SK-N-SH treated with all-trans-retinoic acid at 6 μM for 48 hours (cell line): ENCODE measurements at regions not wholly inside any gene's neighbourhood (a gene's known extent, or its start where the extent isn't known, plus 50 kb on each side); places are given as distances from the start of the nearest gene placed in this dataset.

ENCODE experiments used
- ATAC-seq: fragments of 200-7000 bp; cut with Tn5 transposase; 3 replicates; pipeline ENCODE4 v1.9.1; 2020; ENCODE audit warnings: mild to moderate bottlenecking, moderate library complexity
- ARNTL ChIP-seq: fragments of 450-650 bp; formaldehyde crosslinking; IDR thresholded peaks from 2 replicates; pipeline ENCODE4 v1.5.0; 2020; ENCODE audit warnings: low read depth, mild to moderate bottlenecking, moderate library complexity, borderline replicate concordance
- BACH2 ChIP-seq: fragments of 250-450 bp; sonication (Bioruptor Pico); IDR thresholded peaks from 2 replicates; pipeline ENCODE4 v1.9.0; 2021; ENCODE audit warnings: mild to moderate bottlenecking, borderline replicate concordance
- CSDC2 ChIP-seq: fragments of 250-450 bp; sonication (Bioruptor Pico); IDR thresholded peaks from 2 replicates; pipeline ENCODE4 v1.5.0; 2020; ENCODE audit warnings: mild to moderate bottlenecking, moderate library complexity
- ESRRG ChIP-seq: fragments of 250-450 bp; sonication (Bioruptor Pico); IDR thresholded peaks from 2 replicates; pipeline ENCODE4 v1.6.1; 2021; ENCODE audit warnings: mild to moderate bottlenecking
- GLIS3 ChIP-seq: fragments of 250-450 bp; sonication (Bioruptor Pico); IDR thresholded peaks from 2 replicates; pipeline ENCODE4 v1.5.0; 2020; ENCODE audit warnings: mild to moderate bottlenecking, moderate library complexity
- ISL1 ChIP-seq: fragments of 250-450 bp; sonication (Bioruptor Pico); IDR thresholded peaks from 2 replicates; pipeline ENCODE4 v2.1.2; 2022; ENCODE audit warnings: mild to moderate bottlenecking, moderate library complexity
- OSR1 ChIP-seq: fragments of 250-450 bp; sonication (Bioruptor Pico); IDR thresholded peaks from 2 replicates; pipeline ENCODE4 v1.8.0; 2022; ENCODE audit warnings: moderate library complexity, mild to moderate bottlenecking, inconsistent platforms
- PPARA ChIP-seq: fragments of 250-450 bp; sonication (Bioruptor Pico); IDR thresholded peaks from 2 replicates; pipeline ENCODE4 v1.5.0; 2020; ENCODE audit warnings: mild to moderate bottlenecking, borderline replicate concordance
- RARB ChIP-seq: fragments of 250-450 bp; sonication (Bioruptor Pico); IDR thresholded peaks from 2 replicates; pipeline ENCODE4 v1.8.0; 2021; ENCODE audit warnings: mild to moderate bottlenecking, moderate library complexity
- SNAI2 ChIP-seq: fragments of 250-450 bp; sonication (Bioruptor Pico); IDR thresholded peaks from 2 replicates; pipeline ENCODE4 v1.5.0; 2020; ENCODE audit warnings: mild to moderate bottlenecking, moderate library complexity
- TCF4 ChIP-seq: fragments of 250-450 bp; sonication (Bioruptor Pico); IDR thresholded peaks from 2 replicates; pipeline ENCODE4 v1.8.0; 2021; ENCODE audit warnings: mild to moderate bottlenecking, moderate library complexity, borderline replicate concordance
- ZC3H10 ChIP-seq: fragments of 250-450 bp; sonication (Bioruptor Pico); IDR thresholded peaks from 2 replicates; pipeline ENCODE4 v1.5.1; 2021; ENCODE audit warnings: mild to moderate bottlenecking, moderate library complexity
- ZFP3 ChIP-seq: fragments of 250-450 bp; sonication (Bioruptor Pico); IDR thresholded peaks from 2 replicates; pipeline ENCODE4 v1.5.0; 2020; ENCODE audit warnings: mild to moderate bottlenecking, moderate library complexity
- ZFP30 ChIP-seq: fragments of 450-650 bp; formaldehyde crosslinking; IDR thresholded peaks from 2 replicates; pipeline ENCODE4 v1.5.0; 2022; ENCODE audit warnings: mild to moderate bottlenecking, moderate library complexity
- ZNF565 ChIP-seq: fragments of 450-650 bp; formaldehyde crosslinking; conservative IDR thresholded peaks from 2 replicates; pipeline ENCODE4 v1.5.0; 2020; ENCODE audit warnings: low read depth, mild to moderate bottlenecking, moderate library complexity
- ZNF70 ChIP-seq: fragments of 450-650 bp; formaldehyde crosslinking; IDR thresholded peaks from 2 replicates; pipeline ENCODE4 v1.5.0; 2020; ENCODE audit warnings: mild to moderate bottlenecking, moderate library complexity
- ZNF8 ChIP-seq: fragments of 450-650 bp; formaldehyde crosslinking; IDR thresholded peaks from 2 replicates; pipeline ENCODE4 v1.5.0; 2020; ENCODE audit warnings: mild to moderate bottlenecking, moderate library complexity
- TF ChIP-seq, protein P1 (sequence below): fragments of 250-450 bp; sonication (Bioruptor Pico); IDR thresholded peaks from 2 replicates; pipeline ENCODE4 v1.5.0; 2020; ENCODE audit warnings: mild to moderate bottlenecking, moderate library complexity
- TF ChIP-seq, protein P2 (sequence below): fragments of 250-450 bp; sonication (Bioruptor Pico); IDR thresholded peaks from 2 replicates; pipeline ENCODE4 v1.8.0; 2021; ENCODE audit warnings: low read depth, mild to moderate bottlenecking, moderate library complexity, borderline replicate concordance
- TF ChIP-seq, protein P3 (sequence below): fragments of 250-450 bp; sonication (Bioruptor Pico); IDR thresholded peaks from 2 replicates; pipeline ENCODE4 v1.5.1; 2020; ENCODE audit warnings: low read depth, mild to moderate bottlenecking, moderate library complexity
- TF ChIP-seq, protein P4 (sequence below): fragments of 250-450 bp; sonication (Bioruptor Pico); IDR thresholded peaks from 2 replicates; pipeline ENCODE4 v1.5.1; 2021; ENCODE audit warnings: mild to moderate bottlenecking, moderate library complexity

DNA sequence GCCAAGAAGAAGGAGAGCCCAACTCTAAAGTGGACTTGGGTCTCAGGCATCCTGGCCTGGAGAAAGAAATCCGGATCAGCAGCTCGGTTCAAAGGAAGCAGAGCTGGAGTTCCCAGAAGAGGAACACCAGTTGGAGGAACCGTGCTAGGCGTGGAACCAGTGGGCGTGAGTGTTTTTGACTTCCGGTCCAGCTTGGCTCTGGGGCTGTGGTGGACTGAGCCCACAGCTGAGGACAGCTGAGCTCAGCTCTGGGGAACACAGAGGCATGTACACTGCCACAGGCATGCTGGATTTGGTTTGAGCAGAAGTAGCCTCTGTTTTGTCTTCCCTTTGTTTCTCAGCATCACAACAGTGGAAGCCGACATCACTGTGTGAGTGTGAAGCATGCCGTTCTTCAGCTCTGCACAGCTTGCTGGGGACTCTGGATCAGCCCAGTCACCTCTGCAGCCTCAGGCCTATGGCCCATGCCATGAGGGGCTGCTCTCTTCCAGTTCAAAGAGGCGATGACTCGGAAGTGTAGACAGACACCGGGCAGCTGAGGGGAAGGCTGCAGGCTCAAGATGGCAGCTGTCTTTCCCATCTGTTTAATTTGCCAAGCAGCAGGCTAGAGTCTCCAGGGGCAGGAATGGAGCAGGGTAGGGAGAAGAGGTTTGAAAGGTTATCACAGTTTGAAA, 185.8 kb upstream of the UBE3A start:
- no peak for ATAC-seq
- no peak for TF ChIP-seq ZNF70 (CRISPR knock-in tag)
- no peak for TF ChIP-seq ZNF565
- no peak for TF ChIP-seq ZNF8 (CRISPR knock-in tag)
- TF ChIP-seq GLIS3 (CRISPR knock-in tag), result no peak
- TF ChIP-seq ISL1 (CRISPR knock-in tag), result no peak
- no peak for TF ChIP-seq ZFP30
- no peak for TF ChIP-seq ARNTL
- TF ChIP-seq TCF4, result no peak
- no peak for TF ChIP-seq ZC3H10 (CRISPR knock-in tag)
- TF ChIP-seq ESRRG (CRISPR knock-in tag), result no peak
- no peak for TF ChIP-seq CSDC2 (CRISPR knock-in tag)
- TF ChIP-seq, protein P1, sequence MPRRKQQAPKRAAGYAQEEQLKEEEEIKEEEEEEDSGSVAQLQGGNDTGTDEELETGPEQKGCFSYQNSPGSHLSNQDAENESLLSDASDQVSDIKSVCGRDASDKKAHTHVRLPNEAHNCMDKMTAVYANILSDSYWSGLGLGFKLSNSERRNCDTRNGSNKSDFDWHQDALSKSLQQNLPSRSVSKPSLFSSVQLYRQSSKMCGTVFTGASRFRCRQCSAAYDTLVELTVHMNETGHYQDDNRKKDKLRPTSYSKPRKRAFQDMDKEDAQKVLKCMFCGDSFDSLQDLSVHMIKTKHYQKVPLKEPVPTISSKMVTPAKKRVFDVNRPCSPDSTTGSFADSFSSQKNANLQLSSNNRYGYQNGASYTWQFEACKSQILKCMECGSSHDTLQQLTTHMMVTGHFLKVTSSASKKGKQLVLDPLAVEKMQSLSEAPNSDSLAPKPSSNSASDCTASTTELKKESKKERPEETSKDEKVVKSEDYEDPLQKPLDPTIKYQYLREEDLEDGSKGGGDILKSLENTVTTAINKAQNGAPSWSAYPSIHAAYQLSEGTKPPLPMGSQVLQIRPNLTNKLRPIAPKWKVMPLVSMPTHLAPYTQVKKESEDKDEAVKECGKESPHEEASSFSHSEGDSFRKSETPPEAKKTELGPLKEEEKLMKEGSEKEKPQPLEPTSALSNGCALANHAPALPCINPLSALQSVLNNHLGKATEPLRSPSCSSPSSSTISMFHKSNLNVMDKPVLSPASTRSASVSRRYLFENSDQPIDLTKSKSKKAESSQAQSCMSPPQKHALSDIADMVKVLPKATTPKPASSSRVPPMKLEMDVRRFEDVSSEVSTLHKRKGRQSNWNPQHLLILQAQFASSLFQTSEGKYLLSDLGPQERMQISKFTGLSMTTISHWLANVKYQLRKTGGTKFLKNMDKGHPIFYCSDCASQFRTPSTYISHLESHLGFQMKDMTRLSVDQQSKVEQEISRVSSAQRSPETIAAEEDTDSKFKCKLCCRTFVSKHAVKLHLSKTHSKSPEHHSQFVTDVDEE (CRISPR knock-in tag), result no peak
- TF ChIP-seq ZFP3 (CRISPR knock-in tag), result no peak
- TF ChIP-seq BACH2 (CRISPR knock-in tag), result no peak
- TF ChIP-seq SNAI2, result no peak
- TF ChIP-seq, protein P2, sequence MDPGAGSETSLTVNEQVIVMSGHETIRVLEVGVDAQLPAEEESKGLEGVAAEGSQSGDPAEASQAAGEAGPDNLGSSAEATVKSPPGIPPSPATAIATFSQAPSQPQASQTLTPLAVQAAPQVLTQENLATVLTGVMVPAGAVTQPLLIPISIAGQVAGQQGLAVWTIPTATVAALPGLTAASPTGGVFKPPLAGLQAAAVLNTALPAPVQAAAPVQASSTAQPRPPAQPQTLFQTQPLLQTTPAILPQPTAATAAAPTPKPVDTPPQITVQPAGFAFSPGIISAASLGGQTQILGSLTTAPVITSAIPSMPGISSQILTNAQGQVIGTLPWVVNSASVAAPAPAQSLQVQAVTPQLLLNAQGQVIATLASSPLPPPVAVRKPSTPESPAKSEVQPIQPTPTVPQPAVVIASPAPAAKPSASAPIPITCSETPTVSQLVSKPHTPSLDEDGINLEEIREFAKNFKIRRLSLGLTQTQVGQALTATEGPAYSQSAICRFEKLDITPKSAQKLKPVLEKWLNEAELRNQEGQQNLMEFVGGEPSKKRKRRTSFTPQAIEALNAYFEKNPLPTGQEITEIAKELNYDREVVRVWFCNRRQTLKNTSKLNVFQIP (CRISPR knock-in tag), result no peak
- TF ChIP-seq RARB (CRISPR knock-in tag), result no peak
- no peak for TF ChIP-seq PPARA (CRISPR knock-in tag)
- TF ChIP-seq, protein P3, sequence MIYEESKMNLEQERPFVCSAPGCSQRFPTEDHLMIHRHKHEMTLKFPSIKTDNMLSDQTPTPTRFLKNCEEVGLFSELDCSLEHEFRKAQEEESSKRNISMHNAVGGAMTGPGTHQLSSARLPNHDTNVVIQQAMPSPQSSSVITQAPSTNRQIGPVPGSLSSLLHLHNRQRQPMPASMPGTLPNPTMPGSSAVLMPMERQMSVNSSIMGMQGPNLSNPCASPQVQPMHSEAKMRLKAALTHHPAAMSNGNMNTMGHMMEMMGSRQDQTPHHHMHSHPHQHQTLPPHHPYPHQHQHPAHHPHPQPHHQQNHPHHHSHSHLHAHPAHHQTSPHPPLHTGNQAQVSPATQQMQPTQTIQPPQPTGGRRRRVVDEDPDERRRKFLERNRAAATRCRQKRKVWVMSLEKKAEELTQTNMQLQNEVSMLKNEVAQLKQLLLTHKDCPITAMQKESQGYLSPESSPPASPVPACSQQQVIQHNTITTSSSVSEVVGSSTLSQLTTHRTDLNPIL (CRISPR knock-in tag), result no peak

DNA sequence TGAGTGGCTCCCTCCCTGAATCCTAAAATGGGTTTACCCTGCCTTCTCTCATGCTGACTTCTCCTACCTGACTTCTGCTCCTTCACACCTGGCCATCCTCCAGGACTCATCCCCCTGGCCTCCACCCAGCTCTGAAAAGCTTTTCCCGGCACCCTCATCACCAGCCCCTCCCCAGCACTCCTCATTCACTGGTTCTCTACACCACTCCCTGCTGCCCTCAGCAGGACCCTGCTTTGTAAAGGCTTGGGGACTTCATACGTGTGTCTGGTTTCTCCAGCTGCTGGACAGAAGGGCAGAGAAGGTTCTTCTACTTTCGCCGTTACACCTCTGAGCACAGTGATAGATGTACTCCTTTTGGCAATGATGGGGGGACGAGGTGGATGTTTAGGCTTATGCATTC, 184.9 kb upstream of the UBE3A start:
- TF ChIP-seq, protein P4, sequence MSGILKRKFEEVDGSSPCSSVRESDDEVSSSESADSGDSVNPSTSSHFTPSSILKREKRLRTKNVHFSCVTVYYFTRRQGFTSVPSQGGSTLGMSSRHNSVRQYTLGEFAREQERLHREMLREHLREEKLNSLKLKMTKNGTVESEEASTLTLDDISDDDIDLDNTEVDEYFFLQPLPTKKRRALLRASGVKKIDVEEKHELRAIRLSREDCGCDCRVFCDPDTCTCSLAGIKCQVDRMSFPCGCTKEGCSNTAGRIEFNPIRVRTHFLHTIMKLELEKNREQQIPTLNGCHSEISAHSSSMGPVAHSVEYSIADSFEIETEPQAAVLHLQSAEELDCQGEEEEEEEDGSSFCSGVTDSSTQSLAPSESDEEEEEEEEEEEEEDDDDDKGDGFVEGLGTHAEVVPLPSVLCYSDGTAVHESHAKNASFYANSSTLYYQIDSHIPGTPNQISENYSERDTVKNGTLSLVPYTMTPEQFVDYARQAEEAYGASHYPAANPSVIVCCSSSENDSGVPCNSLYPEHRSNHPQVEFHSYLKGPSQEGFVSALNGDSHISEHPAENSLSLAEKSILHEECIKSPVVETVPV (CRISPR knock-in tag), result no peak
- no peak for TF ChIP-seq RARB (CRISPR knock-in tag)
- TF ChIP-seq SNAI2, result no peak
- no peak for TF ChIP-seq PPARA (CRISPR knock-in tag)
- TF ChIP-seq GLIS3 (CRISPR knock-in tag), result no peak
- no peak for TF ChIP-seq ZNF70 (CRISPR knock-in tag)
- TF ChIP-seq, protein P2 (CRISPR knock-in tag), result no peak
- no peak for TF ChIP-seq ZFP3 (CRISPR knock-in tag)
- no peak for TF ChIP-seq CSDC2 (CRISPR knock-in tag)
- no peak for TF ChIP-seq TCF4
- no peak for TF ChIP-seq ZNF565
- no peak for TF ChIP-seq BACH2 (CRISPR knock-in tag)
- no peak for TF ChIP-seq ZFP30
- no peak for TF ChIP-seq ESRRG (CRISPR knock-in tag)
- TF ChIP-seq, all 23 proteins: peak for 0
- ATAC-seq, result no peak

DNA sequence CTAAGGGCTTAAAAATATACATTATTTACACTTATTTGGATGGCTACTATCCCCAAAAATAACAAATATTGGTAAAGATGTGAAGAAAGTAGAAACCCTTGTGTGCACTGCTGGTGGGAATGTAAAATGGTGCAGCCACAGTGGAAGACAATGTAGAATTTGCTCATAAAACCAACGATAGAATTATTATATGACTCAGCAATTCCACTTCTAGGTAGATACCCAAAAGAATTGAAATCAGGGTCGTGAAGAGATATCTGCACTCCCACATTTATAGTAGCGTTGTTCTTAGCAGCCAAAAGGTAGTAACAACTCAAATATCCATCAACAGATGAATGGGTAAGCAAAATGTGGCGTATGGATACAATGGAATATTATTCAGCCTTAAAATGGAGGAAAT, 181.6 kb upstream of the UBE3A start:
- ATAC-seq, result no peak
- TF ChIP-seq ZFP30, result no peak
- no peak for TF ChIP-seq OSR1
- TF ChIP-seq, protein P2 (CRISPR knock-in tag), result no peak
